SU-DHL-6 (cell line): ENCODE measurements at regions not wholly inside any gene's neighbourhood (a gene's known extent, or its start where the extent isn't known, plus 50 kb on each side); places are given as distances from the start of the nearest gene placed in this dataset.

ENCODE experiments used
- EZH2phosphoT487 ChIP-seq: fragments of 200-600 bp; sonication (generic), shearing (Covaris generic); conservative IDR thresholded peaks from 2 replicates; pipeline ENCODE4 v1.6.1; 2018; ENCODE audit warnings: mild to moderate bottlenecking, antibody characterized with exemption, low read length, moderate library complexity, mixed read lengths
- TF ChIP-seq, protein P1 (sequence below): fragments of 200-600 bp; sonication (generic); IDR thresholded peaks from one replicate; pipeline ENCODE4 v1.5.1; 2017; ENCODE audit warnings: antibody characterized with exemption, mild to moderate bottlenecking, low read length, moderate library complexity; ENCODE audit not compliant: insufficient read depth, poor library complexity, severe bottlenecking

DNA sequence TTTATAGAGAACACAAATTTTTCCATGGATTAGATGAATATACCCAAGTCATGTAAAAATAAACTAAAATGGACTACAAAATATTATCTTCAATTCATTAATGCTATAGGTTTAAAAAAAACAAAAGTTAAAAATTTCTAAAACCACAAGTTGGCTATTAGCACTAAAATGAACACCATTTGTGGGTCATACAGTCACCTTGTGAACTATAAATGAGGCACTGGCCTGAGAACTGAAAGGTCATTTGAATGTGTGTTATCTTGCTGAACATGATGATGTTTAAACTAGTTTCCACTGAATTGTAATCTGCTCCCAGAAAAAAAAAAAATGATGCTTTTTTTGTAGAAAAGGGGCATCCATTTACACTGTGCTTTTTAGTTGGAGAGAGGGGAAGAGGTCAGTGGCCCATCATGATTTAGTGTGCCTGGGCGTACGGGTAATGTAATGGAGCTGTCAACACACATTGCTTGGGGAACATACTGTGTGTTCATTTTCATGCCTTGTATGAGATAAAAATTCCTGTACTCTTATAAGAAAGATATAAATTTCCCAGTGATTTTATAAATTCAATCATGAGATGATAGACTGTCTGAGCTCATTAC is 96.6 kb upstream of the FKBP1C start:
- TF ChIP-seq EZH2phosphoT487, result no peak
- TF ChIP-seq, protein P1, sequence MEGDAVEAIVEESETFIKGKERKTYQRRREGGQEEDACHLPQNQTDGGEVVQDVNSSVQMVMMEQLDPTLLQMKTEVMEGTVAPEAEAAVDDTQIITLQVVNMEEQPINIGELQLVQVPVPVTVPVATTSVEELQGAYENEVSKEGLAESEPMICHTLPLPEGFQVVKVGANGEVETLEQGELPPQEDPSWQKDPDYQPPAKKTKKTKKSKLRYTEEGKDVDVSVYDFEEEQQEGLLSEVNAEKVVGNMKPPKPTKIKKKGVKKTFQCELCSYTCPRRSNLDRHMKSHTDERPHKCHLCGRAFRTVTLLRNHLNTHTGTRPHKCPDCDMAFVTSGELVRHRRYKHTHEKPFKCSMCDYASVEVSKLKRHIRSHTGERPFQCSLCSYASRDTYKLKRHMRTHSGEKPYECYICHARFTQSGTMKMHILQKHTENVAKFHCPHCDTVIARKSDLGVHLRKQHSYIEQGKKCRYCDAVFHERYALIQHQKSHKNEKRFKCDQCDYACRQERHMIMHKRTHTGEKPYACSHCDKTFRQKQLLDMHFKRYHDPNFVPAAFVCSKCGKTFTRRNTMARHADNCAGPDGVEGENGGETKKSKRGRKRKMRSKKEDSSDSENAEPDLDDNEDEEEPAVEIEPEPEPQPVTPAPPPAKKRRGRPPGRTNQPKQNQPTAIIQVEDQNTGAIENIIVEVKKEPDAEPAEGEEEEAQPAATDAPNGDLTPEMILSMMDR, result no peak
